Spleen (tissue), 7 donors: ENCODE measurements at regions not wholly inside any gene's neighbourhood (a gene's known extent, or its start where the extent isn't known, plus 50 kb on each side); places are given as distances from the start of the nearest gene placed in this dataset.

Source experiments
- POLR2AphosphoS5 ChIP-seq, 3 donors: sonication (generic); formaldehyde crosslinking; IDR thresholded peaks; one replicate each; pipeline ENCODE4 v1.5.1; 2017; ENCODE audit warnings: antibody characterized with exemption in 3 of 3
- TF ChIP-seq, protein P1 (sequence below), 11 experiments: fragments of 200-600 bp in 7 of 11; fragments of 450-650 bp in 4 of 11; sonication (generic) in 4 of 11; IDR thresholded peaks in 8 of 11; conservative IDR thresholded peaks in 3 of 11; 1 replicate in 7 of 11; 2 replicates in 4 of 11; pipeline versions ENCODE4 v1.4.0 to v1.8.0; 2016 to 2021; ENCODE audit warnings: antibody characterized with exemption in 11 of 11, inconsistent platforms in 4 of 11, mild to moderate bottlenecking in 1 of 11
- donor health status: DM: no; HTN: no; CAD: no; lungs with moderate emphysema.
- donor health status: DM: no; HTN: no; CAD: no.
- donor health status: DM: no; HTN: no; CAD: no.

DNA sequence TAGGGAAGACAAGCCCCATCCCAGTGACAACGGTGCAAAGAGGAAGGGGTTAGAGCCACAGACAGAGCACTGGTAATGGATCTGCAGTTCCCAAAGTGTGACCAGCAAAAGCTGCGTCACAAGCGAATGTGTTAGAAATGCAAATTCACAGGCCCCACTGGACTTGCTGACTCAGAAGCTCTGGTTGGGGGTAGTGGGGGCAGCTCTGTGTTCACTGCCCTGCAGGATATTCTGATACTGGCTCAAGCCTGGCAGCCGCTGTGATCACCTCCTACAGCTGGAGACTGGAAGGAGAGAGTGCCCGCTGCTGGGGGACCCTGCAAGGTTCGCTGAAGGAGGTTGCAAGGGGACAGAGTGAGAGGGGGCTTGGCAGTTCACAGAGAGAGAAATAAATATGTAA is 179.7 kb upstream of the CDH4 start:
- no peak for TF ChIP-seq POLR2AphosphoS5 (IDR thresholded peaks at IDR 0.05)
- TF ChIP-seq, protein P1, sequence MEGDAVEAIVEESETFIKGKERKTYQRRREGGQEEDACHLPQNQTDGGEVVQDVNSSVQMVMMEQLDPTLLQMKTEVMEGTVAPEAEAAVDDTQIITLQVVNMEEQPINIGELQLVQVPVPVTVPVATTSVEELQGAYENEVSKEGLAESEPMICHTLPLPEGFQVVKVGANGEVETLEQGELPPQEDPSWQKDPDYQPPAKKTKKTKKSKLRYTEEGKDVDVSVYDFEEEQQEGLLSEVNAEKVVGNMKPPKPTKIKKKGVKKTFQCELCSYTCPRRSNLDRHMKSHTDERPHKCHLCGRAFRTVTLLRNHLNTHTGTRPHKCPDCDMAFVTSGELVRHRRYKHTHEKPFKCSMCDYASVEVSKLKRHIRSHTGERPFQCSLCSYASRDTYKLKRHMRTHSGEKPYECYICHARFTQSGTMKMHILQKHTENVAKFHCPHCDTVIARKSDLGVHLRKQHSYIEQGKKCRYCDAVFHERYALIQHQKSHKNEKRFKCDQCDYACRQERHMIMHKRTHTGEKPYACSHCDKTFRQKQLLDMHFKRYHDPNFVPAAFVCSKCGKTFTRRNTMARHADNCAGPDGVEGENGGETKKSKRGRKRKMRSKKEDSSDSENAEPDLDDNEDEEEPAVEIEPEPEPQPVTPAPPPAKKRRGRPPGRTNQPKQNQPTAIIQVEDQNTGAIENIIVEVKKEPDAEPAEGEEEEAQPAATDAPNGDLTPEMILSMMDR (IDR thresholded peaks at IDR 0.05 in 8 of 11, conservative IDR thresholded peaks at IDR 0.05 in 3 of 11) = no peak
